ENCODE measurements at regions not wholly inside any gene's neighbourhood (a gene's known extent, or its start where the extent isn't known, plus 50 kb on each side); places are given as distances from the start of the nearest gene placed in this dataset.
A peak's percentile ranks its signal among the peaks of the same experiment; 100 is the strongest.

DNA sequence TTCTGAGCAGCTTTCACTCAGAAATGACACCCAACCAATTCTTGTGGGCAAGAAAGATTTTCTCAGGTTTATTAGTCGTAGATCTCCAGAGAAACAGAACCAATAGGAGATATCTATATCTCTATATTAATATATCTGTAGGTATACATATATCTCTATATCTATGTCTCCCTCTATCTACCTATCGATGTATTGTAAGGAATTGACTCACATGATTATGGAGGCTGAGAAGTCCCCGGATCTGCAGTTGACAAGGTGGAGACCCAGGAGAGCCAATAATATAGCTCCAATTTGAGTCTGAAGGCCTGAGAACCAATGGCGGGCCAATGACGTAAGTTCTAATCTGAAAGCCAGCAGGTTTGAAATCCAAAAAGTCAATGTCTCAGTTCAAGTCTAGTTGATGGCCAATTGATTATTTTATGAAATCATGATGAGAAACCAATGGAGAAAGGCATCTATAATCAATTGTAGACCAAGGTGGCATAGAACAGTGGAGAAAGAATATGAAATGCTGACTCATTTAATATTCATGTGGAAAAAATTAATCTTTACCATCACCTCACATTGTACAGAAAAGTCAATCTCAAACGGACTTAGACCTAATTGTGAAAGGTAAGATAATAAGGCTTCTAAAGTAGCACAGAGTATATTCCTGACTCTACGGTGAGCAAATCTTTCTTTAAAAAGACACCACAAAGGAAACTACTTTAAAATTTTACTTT lies 65.6 kb upstream of the CHRNA7 start:
- Histone ChIP-seq H3K27me3 (no peaks in the 10 kb centered on the region), H3K27ac (no peak overlapping the region), H3K36me3 (no peaks in the 10 kb centered on the region), H3K4me3 (no peak overlapping the region), H3K4me1 (no peaks in the 10 kb centered on the region), H3K9me3 (peaks cover 0 to 8% (median 4%) of the 10 kb centered on the region in 3 donors)
- TF ChIP-seq, protein P1, sequence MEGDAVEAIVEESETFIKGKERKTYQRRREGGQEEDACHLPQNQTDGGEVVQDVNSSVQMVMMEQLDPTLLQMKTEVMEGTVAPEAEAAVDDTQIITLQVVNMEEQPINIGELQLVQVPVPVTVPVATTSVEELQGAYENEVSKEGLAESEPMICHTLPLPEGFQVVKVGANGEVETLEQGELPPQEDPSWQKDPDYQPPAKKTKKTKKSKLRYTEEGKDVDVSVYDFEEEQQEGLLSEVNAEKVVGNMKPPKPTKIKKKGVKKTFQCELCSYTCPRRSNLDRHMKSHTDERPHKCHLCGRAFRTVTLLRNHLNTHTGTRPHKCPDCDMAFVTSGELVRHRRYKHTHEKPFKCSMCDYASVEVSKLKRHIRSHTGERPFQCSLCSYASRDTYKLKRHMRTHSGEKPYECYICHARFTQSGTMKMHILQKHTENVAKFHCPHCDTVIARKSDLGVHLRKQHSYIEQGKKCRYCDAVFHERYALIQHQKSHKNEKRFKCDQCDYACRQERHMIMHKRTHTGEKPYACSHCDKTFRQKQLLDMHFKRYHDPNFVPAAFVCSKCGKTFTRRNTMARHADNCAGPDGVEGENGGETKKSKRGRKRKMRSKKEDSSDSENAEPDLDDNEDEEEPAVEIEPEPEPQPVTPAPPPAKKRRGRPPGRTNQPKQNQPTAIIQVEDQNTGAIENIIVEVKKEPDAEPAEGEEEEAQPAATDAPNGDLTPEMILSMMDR (IDR thresholded peaks at IDR 0.05): no peak
- no peak for DNase-seq
- intact Hi-C loops (cut with DNase I; ENCODE audit: low total_unique reads): no loop called here

DNA sequence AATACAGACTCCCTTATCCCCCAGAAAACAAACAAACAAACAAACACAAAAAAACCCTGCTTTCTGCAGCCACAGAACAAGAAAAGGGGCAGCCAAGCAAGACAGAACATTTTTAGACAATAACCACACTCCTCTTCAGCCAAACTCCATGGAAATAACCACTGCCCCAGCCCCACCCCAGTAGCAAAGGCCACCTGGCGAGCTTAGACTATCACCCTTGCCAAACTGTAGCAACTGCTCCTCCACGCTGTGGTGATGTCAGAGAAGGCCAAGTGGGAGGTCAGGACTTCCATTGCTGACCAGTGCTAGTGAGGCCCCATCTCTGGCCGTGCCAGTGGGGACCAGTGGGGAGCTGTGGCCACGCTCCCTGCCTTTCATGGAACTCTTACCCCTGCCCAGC lies 60.3 kb upstream of the CHRNA7 start:
- Histone ChIP-seq H3K27ac (no peak overlapping the region), H3K36me3 (no peaks in the 10 kb centered on the region), H3K4me3 (no peak overlapping the region), H3K27me3 (no peaks in the 10 kb centered on the region), H3K9me3 (no peaks in the 10 kb centered on the region), H3K4me1 (no peaks in the 10 kb centered on the region)
- intact Hi-C loops (cut with DNase I; ENCODE audit: low total_unique reads): no loop called here
- TF ChIP-seq, protein P1 (IDR thresholded peaks at IDR 0.05): no peak
- DNase-seq: no peak

DNA sequence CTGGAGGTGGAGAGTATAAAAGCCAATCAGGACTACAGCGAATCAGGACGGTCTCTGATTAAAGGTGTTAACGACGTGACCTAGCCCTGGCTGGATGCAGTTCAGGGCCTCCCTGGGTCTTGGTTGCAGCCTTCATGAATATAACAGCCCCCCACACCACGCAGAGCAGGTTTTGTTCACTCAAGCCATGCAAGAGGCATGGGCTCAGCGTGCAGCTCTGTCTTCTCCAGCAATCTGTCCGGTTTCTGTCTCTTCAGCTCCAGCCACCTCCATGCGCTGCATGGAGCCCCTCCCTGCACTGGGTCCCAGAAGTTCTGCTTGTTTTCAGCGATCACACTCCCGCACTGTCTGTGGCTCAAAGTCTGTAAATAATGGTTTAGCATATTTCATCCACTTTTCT lies 57.1 kb upstream of the CHRNA7 start:
- TF ChIP-seq, protein P1 (IDR thresholded peaks at IDR 0.05): no peak
- no peak overlapping the region for H3K4me3 ChIP-seq
- no peak for DNase-seq
- intact Hi-C loops (cut with DNase I; ENCODE audit: low total_unique reads): no loop called here
- no peak overlapping the region for H3K27ac ChIP-seq
- H3K27me3 ChIP-seq: peaks cover 0 to 26% of the 10 kb centered on the region in 2 donors
- H3K36me3 ChIP-seq: no peaks in the 10 kb centered on the region
- H3K4me1 ChIP-seq: peaks cover 0 to 6% (median 0%) of the 10 kb centered on the region in 4 donors
- no peaks in the 10 kb centered on the region for H3K9me3 ChIP-seq

DNA sequence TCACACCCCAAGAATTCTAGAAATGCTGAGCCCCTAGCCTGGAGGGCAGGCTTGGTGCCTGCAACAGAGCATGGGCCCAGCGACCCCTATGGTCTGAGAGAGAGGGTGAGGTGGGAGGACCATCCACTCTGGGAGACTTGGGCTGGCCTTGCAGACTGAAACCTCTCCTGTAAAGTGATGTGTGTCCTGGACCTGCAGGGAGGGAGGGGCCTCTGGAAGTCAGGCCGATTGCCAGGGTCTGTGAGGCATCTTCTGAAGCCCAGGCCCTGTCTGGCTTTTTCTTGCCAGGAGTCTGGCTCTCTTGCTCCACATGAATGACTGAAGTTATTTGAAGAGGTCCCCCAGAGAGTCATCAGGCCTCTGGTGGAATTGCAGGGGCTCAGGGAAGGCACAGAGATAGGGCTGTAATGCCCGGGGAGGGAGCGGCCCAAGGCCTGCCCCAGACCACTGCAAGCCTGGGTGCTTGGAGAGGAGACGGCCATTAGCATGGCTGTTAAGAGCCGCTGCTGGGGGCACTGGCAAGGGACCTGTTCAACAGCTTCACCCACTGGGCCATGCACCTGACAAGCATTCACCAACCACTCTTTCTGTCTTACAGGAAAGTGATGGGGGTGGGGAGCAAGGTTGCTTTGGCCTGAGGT lies 56.0 kb upstream of the CHRNA7 start:
- Histone ChIP-seq H3K9me3 (no peaks in the 10 kb centered on the region), H3K36me3 (no peaks in the 10 kb centered on the region), H3K27me3 (peaks cover 0 to 31% of the 10 kb centered on the region in 2 donors), H3K4me1 (peaks cover 0 to 6% (median 0%) of the 10 kb centered on the region in 4 donors), H3K27ac (no peak overlapping the region), H3K4me3 (no peak overlapping the region)
- intact Hi-C loops (cut with DNase I; ENCODE audit: low total_unique reads): no loop called here
- TF ChIP-seq, protein P1 (IDR thresholded peaks at IDR 0.05): no peak
- no peak for DNase-seq

DNA sequence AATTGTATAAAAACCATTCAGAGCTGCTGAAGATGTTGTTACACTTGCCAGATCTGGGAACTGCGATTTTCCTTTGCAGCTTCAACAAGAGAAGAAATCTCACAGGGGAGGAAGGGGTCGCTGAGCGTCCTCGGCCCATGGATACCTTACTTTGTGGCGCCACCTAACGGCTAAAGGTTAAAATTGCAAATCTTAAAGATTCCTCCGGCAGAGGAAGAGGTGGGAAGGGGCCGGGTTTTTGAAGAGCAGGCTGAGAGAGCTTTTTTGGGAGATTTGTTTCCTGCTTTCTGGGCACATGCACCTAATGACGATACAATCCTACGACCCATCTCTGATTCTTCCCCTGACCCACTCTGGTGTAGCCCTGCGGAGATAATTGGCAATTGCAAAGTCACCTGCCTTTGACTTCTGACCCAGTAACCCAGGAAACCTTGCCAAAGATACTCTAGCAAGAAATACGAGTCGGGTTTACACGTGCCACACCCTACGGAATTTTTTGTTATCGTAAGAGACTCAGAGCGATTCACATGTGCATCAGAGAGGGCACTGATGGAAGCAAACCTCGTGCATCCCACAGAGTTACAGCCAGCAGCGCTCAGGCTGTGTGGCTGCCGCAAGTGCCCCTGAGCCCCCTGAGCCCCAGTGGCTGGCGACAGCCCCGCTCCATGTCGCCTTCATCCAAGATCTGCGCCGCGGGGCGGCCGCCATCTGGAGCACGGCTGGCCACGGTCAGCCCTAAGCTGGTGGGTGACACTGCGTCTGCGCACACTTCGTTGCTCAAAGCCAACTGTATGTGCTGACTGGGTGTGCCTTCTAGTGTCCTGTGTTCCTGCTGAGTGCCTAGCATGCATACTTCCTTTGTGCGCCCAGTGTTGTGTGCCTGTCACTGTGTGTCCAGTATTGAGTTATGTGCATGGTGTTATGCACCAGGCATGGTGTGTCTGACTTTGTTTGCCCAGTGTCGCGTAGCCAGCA lies 55.2 kb upstream of the CHRNA7 start:
- no peak for DNase-seq
- no peak overlapping the region for H3K27ac ChIP-seq
- H3K9me3 ChIP-seq: no peaks in the 10 kb centered on the region
- TF ChIP-seq, protein P1 (IDR thresholded peaks at IDR 0.05): peak in 1 of 2 experiments; percentile 23
- intact Hi-C loops (cut with DNase I; ENCODE audit: low total_unique reads): no loop called here
- H3K36me3 ChIP-seq: no peaks in the 10 kb centered on the region
- peaks cover 0 to 31% of the 10 kb centered on the region in 2 donors for H3K27me3 ChIP-seq
- H3K4me1 ChIP-seq: peaks cover 0 to 6% (median 0%) of the 10 kb centered on the region in 4 donors
- no peak overlapping the region for H3K4me3 ChIP-seq

All from tibial artery (tissue), 4 donors.